Calu3 (cell line): ENCODE measurements at regions not wholly inside any gene's neighbourhood (a gene's known extent, or its start where the extent isn't known, plus 50 kb on each side); places are given as distances from the start of the nearest gene placed in this dataset.

Experiments used
- BruUV-seq: library from RNA; stranded (reverse); fragments of 400-500 nt; replicated peaks from 2 replicates; lab custom pipeline; 2021; lab: Mats Ljungman, UMichigan
- CTCF ChIA-PET: fragments of 300-600 bp; sonication (Branson Sonifier 250); formaldehyde crosslinking; loops from one replicate; lab custom pipeline; 2022; ENCODE audit warnings: antibody characterized with exemption; lab: Charles Lee
- DNase-seq: peaks from one replicate; pipeline ENCODE4 v3.0.0; 2022
- H3K27ac Mint-ChIP-seq: one replicate; pipeline ENCODE4 v1.8.0; 2022; ENCODE audit warnings: mixed read lengths; ENCODE audit not compliant: unreplicated experiment
- H3K27me3 Mint-ChIP-seq: one replicate; pipeline ENCODE4 v1.8.0; 2022; ENCODE audit warnings: mixed read lengths; ENCODE audit not compliant: unreplicated experiment
- H3K36me3 Mint-ChIP-seq: one replicate; pipeline ENCODE4 v1.8.0; 2022; ENCODE audit warnings: mild to moderate bottlenecking, moderate library complexity, mixed read lengths; ENCODE audit not compliant: insufficient read depth, unreplicated experiment
- H3K4me1 Mint-ChIP-seq: one replicate; pipeline ENCODE4 v1.8.0; 2022; ENCODE audit warnings: mild to moderate bottlenecking, low read depth, mixed read lengths; ENCODE audit not compliant: unreplicated experiment
- H3K4me3 Mint-ChIP-seq: one replicate; pipeline ENCODE4 v1.8.0; 2022; ENCODE audit warnings: mild to moderate bottlenecking, low read depth, moderate library complexity, mixed read lengths; ENCODE audit not compliant: unreplicated experiment
- H3K9me3 Mint-ChIP-seq: one replicate; pipeline ENCODE4 v1.8.0; 2022; ENCODE audit warnings: low read depth, mixed read lengths; ENCODE audit not compliant: unreplicated experiment
- CTCF ChIP-seq: fragments of 200-600 bp; IDR thresholded peaks from one replicate; pipeline ENCODE4 v1.8.0; 2022; ENCODE audit warnings: antibody characterized with exemption; ENCODE audit not compliant: unreplicated experiment
- intact Hi-C: fragments of 100-400 bp; cut with micrococcal nuclease; formaldehyde crosslinking; loops from one replicate; pipeline ENCODE4 v1.10.0; 2022; ENCODE audit not compliant: unreplicated experiment

DNA sequence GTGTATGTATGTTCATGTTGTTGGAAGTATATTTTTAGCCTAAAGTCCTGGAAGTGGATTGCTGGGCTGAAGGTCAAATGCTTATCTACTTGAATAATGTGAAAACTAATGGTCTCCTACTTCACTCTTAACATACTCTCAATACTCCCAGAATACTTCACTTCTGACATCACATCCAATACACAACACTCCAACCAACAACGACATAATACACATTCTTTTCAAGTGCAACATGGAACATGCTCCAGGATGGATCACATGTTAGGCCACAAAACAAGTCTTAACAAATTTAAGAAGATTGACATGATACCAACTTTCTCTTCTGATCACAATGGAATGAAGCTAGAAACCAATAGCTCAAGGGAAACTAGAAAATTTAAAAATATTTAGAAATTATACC, 126.9 kb upstream of the ADCY1 start:
- no peak for DNase-seq
- Mint-ChIP-seq H3K27ac (no peak overlapping the region), H3K27me3 (no peaks in the 10 kb centered on the region), H3K36me3 (no peaks in the 10 kb centered on the region), H3K4me3 (no peak overlapping the region), H3K9me3 (peaks cover 7% of the 10 kb centered on the region), H3K4me1 (peaks cover 8% of the 10 kb centered on the region)
- CTCF ChIA-PET, result no interaction called here
- intact Hi-C loops, result no loop called here
- no TSS peak for BruUV-seq
- TF ChIP-seq CTCF, result no peak

- no TSS peak for BruUV-seq
- H3K4me1 Mint-ChIP-seq, result peaks cover 8% of the 10 kb centered on the region
- peaks cover 7% of the 10 kb centered on the region for H3K9me3 Mint-ChIP-seq
- H3K4me3 Mint-ChIP-seq, result no peak overlapping the region
- no peak for TF ChIP-seq CTCF
- intact Hi-C loops, result no loop called here
- no peaks in the 10 kb centered on the region for H3K36me3 Mint-ChIP-seq
- no peak overlapping the region for H3K27ac Mint-ChIP-seq
- no peak for DNase-seq
- peaks cover 13% of the 10 kb centered on the region for H3K27me3 Mint-ChIP-seq
- CTCF ChIA-PET, result interaction anchor here (0.7 kb wide), 1 partner anchor 29 kb away, joined by 3 read pairs; no protein-coding TSS in a partner anchor
Measured at GRCh38 chr7:45450571-45451204, 123.5 kb upstream of the ADCY1 start.

- DNase-seq, result no peak
Measured at GRCh38 chr7:45451342-45452035, 122.7 kb upstream of the ADCY1 start.

GRCh38 chr7:45454771-45455170, 119.4 kb upstream of the ADCY1 start:
- CTCF ChIA-PET, result no interaction called here
- intact Hi-C loops, result no loop called here
- no peak overlapping the region for H3K4me3 Mint-ChIP-seq
- H3K36me3 Mint-ChIP-seq, result no peaks in the 10 kb centered on the region
- TF ChIP-seq CTCF, result no peak
- no peak for DNase-seq
- H3K27ac Mint-ChIP-seq, result no peak overlapping the region
- no peaks in the 10 kb centered on the region for H3K9me3 Mint-ChIP-seq
- no peaks in the 10 kb centered on the region for H3K4me1 Mint-ChIP-seq
- no TSS peak for BruUV-seq
- H3K27me3 Mint-ChIP-seq, result peaks cover 54% of the 10 kb centered on the region

More at GRCh38 chr7:45451342-45452035, 122.7 kb upstream of the ADCY1 start:
- no TSS peak for BruUV-seq
- Mint-ChIP-seq H3K27ac (no peak overlapping the region), H3K9me3 (peaks cover 7% of the 10 kb centered on the region), H3K36me3 (no peaks in the 10 kb centered on the region), H3K27me3 (peaks cover 21% of the 10 kb centered on the region), H3K4me1 (peaks cover 4% of the 10 kb centered on the region), H3K4me3 (no peak overlapping the region)
- intact Hi-C loops, result no loop called here
- CTCF ChIA-PET, result interaction anchor here (0.7 kb wide), 1 partner anchor 28 kb away, joined by 3 read pairs; no protein-coding TSS in a partner anchor
- TF ChIP-seq CTCF, result no peak
